Endothelial cell of umbilical vein (primary cell): ENCODE measurements at regions not wholly inside any gene's neighbourhood (a gene's known extent, or its start where the extent isn't known, plus 50 kb on each side); places are given as distances from the start of the nearest gene placed in this dataset.

ENCODE experiments used
- BruUV-seq: library from RNA; stranded (reverse); fragments of 400-500 nt; replicated peaks from 2 replicates; lab custom pipeline; 2021; lab: Mats Ljungman, UMichigan
- CTCF ChIA-PET: fragments of 300-600, 350-600 bp; sonication (Branson Sonifier 250); formaldehyde crosslinking; loops from one replicate; lab custom pipeline; 2021; ENCODE audit warnings: antibody characterized with exemption, inconsistent platforms; lab: Charles Lee
- POLR2A ChIA-PET: fragments of 300-600, 350-600 bp; sonication (Branson Sonifier 250); formaldehyde crosslinking; loops from one replicate; lab custom pipeline; 2021; ENCODE audit warnings: antibody characterized with exemption, inconsistent platforms; lab: Charles Lee
- DNase-seq: peaks from one replicate; pipeline ENCODE4 v3.0.0-alpha.2; 2011; ENCODE audit warnings: low read depth, low spot score
- FAIRE-seq: peaks from 2 replicates; lab custom pipeline; 2011; peaks lifted over from hg19 to GRCh38; lab: Jason Lieb, UNC
- H2AFZ ChIP-seq: 2 replicates; pipeline ENCODE4 v1.6.0; 2012; ENCODE audit warnings: low read depth, low read length, control low read depth, inconsistent platforms
- H3K27ac ChIP-seq: 2 replicates; pipeline ENCODE4 v1.5.1; 2011; ENCODE audit warnings: low read depth, mild to moderate bottlenecking, control low read depth, low read length, moderate library complexity; ENCODE audit not compliant: insufficient read depth
- H3K27me3 ChIP-seq, 2 experiments: 2 replicates each; pipeline versions ENCODE4 v1.6.0 to v1.6.1; 2011; ENCODE audit warnings: low read length in 2 of 2, mixed read lengths in 1 of 2; ENCODE audit not compliant: control insufficient read depth in 2 of 2, insufficient read depth in 2 of 2
- H3K36me3 ChIP-seq, 2 experiments: 2 replicates in 1 of 2; 3 replicates in 1 of 2; pipeline ENCODE4 v1.5.1; 2011; ENCODE audit warnings: low read length in 2 of 2, mild to moderate bottlenecking in 1 of 2, moderate library complexity in 1 of 2; ENCODE audit not compliant: control insufficient read depth in 2 of 2, insufficient read depth in 2 of 2; ENCODE audit errors: extremely low read depth in 1 of 2
- H3K4me1 ChIP-seq: 3 replicates; pipeline ENCODE4 v1.5.1; 2011; ENCODE audit warnings: mild to moderate bottlenecking, low read length; ENCODE audit not compliant: control insufficient read depth, insufficient read depth; ENCODE audit errors: extremely low read depth
- H3K4me2 ChIP-seq: 2 replicates; pipeline ENCODE4 v1.6.1; 2011; ENCODE audit warnings: low read length, control low read depth, mixed read lengths; ENCODE audit not compliant: insufficient read depth
- H3K4me3 ChIP-seq, 3 experiments: fragments of 200-600 bp in 1 of 3; sonication (generic), shearing (Covaris generic) in 1 of 3; replicated peaks in 1 of 3; 2 replicates each; pipeline ENCODE4 v1.5.1; 2011 to 2016; ENCODE audit warnings: control low read depth in 3 of 3, low read length in 3 of 3, mild to moderate bottlenecking in 2 of 3, inconsistent platforms in 1 of 3, low read depth in 1 of 3, moderate library complexity in 1 of 3; ENCODE audit not compliant: insufficient read depth in 1 of 3
- H3K79me2 ChIP-seq: 2 replicates; pipeline ENCODE4 v1.6.0; 2012; ENCODE audit warnings: low read length, inconsistent platforms; ENCODE audit not compliant: control insufficient read depth, insufficient read depth
- H3K9ac ChIP-seq: replicated peaks from 2 replicates; pipeline ENCODE3; 2011; ENCODE audit warnings: low read length, control low read depth; ENCODE audit not compliant: insufficient read depth; ENCODE audit errors: extremely low read depth
- H3K9me1 ChIP-seq: replicated peaks from 3 replicates; pipeline ENCODE4 v1.6.0; 2011; ENCODE audit warnings: mild to moderate bottlenecking, low read length; ENCODE audit not compliant: control insufficient read depth, insufficient read depth; ENCODE audit errors: extremely low read depth
- H3K9me3 ChIP-seq: replicated peaks from 2 replicates; pipeline ENCODE4 v1.5.1; 2012; ENCODE audit warnings: low read length, inconsistent platforms; ENCODE audit not compliant: control insufficient read depth, insufficient read depth
- H4K20me1 ChIP-seq: replicated peaks from 2 replicates; pipeline ENCODE3; 2011; ENCODE audit warnings: mild to moderate bottlenecking, low read length; ENCODE audit not compliant: control insufficient read depth, insufficient read depth; ENCODE audit errors: extremely low read depth
- CTCF ChIP-seq, 2 donors: IDR thresholded peaks; 1 replicate in 1 of 2; 2 replicates in 1 of 2; pipeline ENCODE4 v1.5.1; 2011; ENCODE audit warnings: low read length in 2 of 2, mild to moderate bottlenecking in 2 of 2, moderate library complexity in 2 of 2, control low read depth in 1 of 2, inconsistent platforms in 1 of 2, low read depth in 1 of 2; ENCODE audit not compliant: insufficient read depth in 1 of 2; ENCODE audit errors: extremely low read depth in 1 of 2
- EZH2 ChIP-seq: IDR thresholded peaks from 2 replicates; pipeline ENCODE4 v1.6.1; 2012; ENCODE audit warnings: borderline replicate concordance, low read depth, mild to moderate bottlenecking, moderate library complexity, low read length, inconsistent platforms; ENCODE audit not compliant: severe bottlenecking
- FOS ChIP-seq: IDR thresholded peaks from 2 replicates; pipeline ENCODE4 v1.6.1; 2011; ENCODE audit warnings: mild to moderate bottlenecking, low read length, moderate library complexity, borderline replicate concordance; ENCODE audit not compliant: insufficient read depth
- GATA2 ChIP-seq: IDR thresholded peaks from 2 replicates; pipeline ENCODE4 v1.7.0; 2011; ENCODE audit warnings: low read depth, mild to moderate bottlenecking, moderate library complexity, mixed read lengths, low read length; ENCODE audit not compliant: insufficient read length, insufficient read depth
- JUN ChIP-seq: IDR thresholded peaks from 2 replicates; pipeline ENCODE4 v1.6.1; 2011; ENCODE audit warnings: borderline replicate concordance, low read depth; ENCODE audit not compliant: insufficient read length, insufficient read depth
- MAX ChIP-seq: IDR thresholded peaks from 2 replicates; pipeline ENCODE4 v1.6.1; 2011; ENCODE audit not compliant: insufficient read depth, insufficient read length
- MYC ChIP-seq: IDR thresholded peaks from one replicate; pipeline ENCODE4 v1.6.1; 2011; ENCODE audit warnings: mild to moderate bottlenecking, low read depth, low read length
- POLR2A ChIP-seq: IDR thresholded peaks from 2 replicates; pipeline ENCODE4 v1.6.1; 2012; ENCODE audit warnings: low read depth, mild to moderate bottlenecking, control low read depth, low read length
- POLR2AphosphoS5 ChIP-seq: IDR thresholded peaks from 2 replicates; pipeline ENCODE4 v1.6.1; 2012; ENCODE audit warnings: low read depth, mild to moderate bottlenecking, control low read depth, low read length, moderate library complexity; ENCODE audit not compliant: insufficient read depth
- dilution Hi-C: fragments of 300-500 bp; cut with MboI; formaldehyde crosslinking; loops from one replicate; pipeline ENCODE4 v1.15.0; 2019; ENCODE audit warnings: low sequenced_read_pairs; ENCODE audit not compliant: extremely low pct_ligation_motif_present
- intact Hi-C: fragments of 100-400 bp; cut with micrococcal nuclease; formaldehyde crosslinking; loops from one replicate; pipeline ENCODE4 v1.10.0; 2022

- intact Hi-C loops (no loop called here), dilution Hi-C loops (no loop called here)
- Histone ChIP-seq H3K36me3 (no peaks in the 10 kb centered on the region), H3K4me3 (no peak overlapping the region), H4K20me1 (no peaks in the 10 kb centered on the region), H3K4me2 (no peak overlapping the region), H3K27ac (no peak overlapping the region), H3K4me1 (no peaks in the 10 kb centered on the region), H3K9ac (no peak overlapping the region), H3K9me1 (no peaks in the 10 kb centered on the region), H3K27me3 (peaks cover 0 to 5% of the 10 kb centered on the region in 2 experiments), H3K9me3 (no peaks in the 10 kb centered on the region), H3K79me2 (no peaks in the 10 kb centered on the region), H2AFZ (no peak overlapping the region)
- ChIA-PET CTCF (no interaction called here), POLR2A (no interaction called here)
- FAIRE-seq, result no peak
- TF ChIP-seq MAX (no peak), FOS (no peak)
- DNase-seq, result no peak
- BruUV-seq, result no TSS peak
Observed at GRCh38 chr22:27093422-27093821, 436.0 kb downstream of the MIAT start.

GRCh38 chr22:27094633-27095308, 437.4 kb downstream of the MIAT start:
- Histone ChIP-seq H3K27me3 (peaks cover 0 to 5% of the 10 kb centered on the region in 2 experiments), H3K27ac (no peak overlapping the region), H3K9me3 (no peaks in the 10 kb centered on the region), H3K36me3 (no peaks in the 10 kb centered on the region), H3K9me1 (no peaks in the 10 kb centered on the region), H3K4me3 (no peak overlapping the region), H3K4me2 (no peak overlapping the region), H2AFZ (no peak overlapping the region), H4K20me1 (no peaks in the 10 kb centered on the region), H3K9ac (no peak overlapping the region), H3K4me1 (no peaks in the 10 kb centered on the region), H3K79me2 (no peaks in the 10 kb centered on the region)
- DNase-seq (no peak), FAIRE-seq (no peak)
- POLR2A ChIA-PET, result no interaction called here
- CTCF ChIA-PET, result no interaction called here
- BruUV-seq, result no TSS peak
- dilution Hi-C loops, result no loop called here
- intact Hi-C loops, result no loop called here
- TF ChIP-seq JUN (no peak), MAX (no peak), FOS (no peak), CTCF (IDR thresholded peaks at IDR 0.05; ENCODE audit: extremely low read depth in 1 of 2, insufficient read depth in 1 of 2, low read depth in 1 of 2, low read length in 2 of 2) (no peak), EZH2 (no peak), MYC (no peak), POLR2A (no peak), POLR2AphosphoS5 (no peak), GATA2 (no peak)
